Peyer's patch (tissue), 4 donors: ENCODE measurements at regions not wholly inside any gene's neighbourhood (a gene's known extent, or its start where the extent isn't known, plus 50 kb on each side); places are given as distances from the start of the nearest gene placed in this dataset.

Experiments used
- DNase-seq, 3 donors: peaks; one replicate each; pipeline ENCODE4 v3.0.0-alpha.2; 2017 to 2019
- H3K27ac ChIP-seq, 4 donors: fragments of 200-600 bp; sonication (generic); one replicate each; pipeline ENCODE4 v1.5.1; 2016 to 2019
- H3K27me3 ChIP-seq, 2 donors: fragments of 200-600 bp; sonication (generic); one replicate each; pipeline ENCODE4 v1.5.1; 2019
- H3K36me3 ChIP-seq, 3 donors: fragments of 200-600 bp; sonication (generic); one replicate each; pipeline ENCODE4 v1.5.1; 2016 to 2019
- H3K4me1 ChIP-seq, 4 donors: fragments of 200-600 bp; sonication (generic); one replicate each; pipeline ENCODE4 v1.5.1; 2016 to 2019
- H3K4me3 ChIP-seq, 4 donors: fragments of 200-600 bp; sonication (generic); 1 replicate in 3 of 4; 2 replicates in 1 of 4; pipeline ENCODE4 v1.5.1; 2016 to 2019; ENCODE audit warnings: mild to moderate bottlenecking in 1 of 4
- H3K9me3 ChIP-seq, 4 donors: fragments of 200-600 bp; sonication (generic); one replicate each; pipeline ENCODE4 v1.5.1; 2016 to 2019; ENCODE audit warnings: mild to moderate bottlenecking in 1 of 4
- CTCF ChIP-seq, 6 experiments: fragments of 450-650 bp in 4 of 6; fragments of 200-600 bp in 2 of 6; sonication (generic) in 1 of 6; IDR thresholded peaks; one replicate each; pipeline ENCODE4 v1.5.1; 2017 to 2019; ENCODE audit warnings: antibody characterized with exemption in 6 of 6, mild to moderate bottlenecking in 3 of 6, moderate library complexity in 1 of 6
- POLR2A ChIP-seq, 2 donors: fragments of 450-650 bp; IDR thresholded peaks; one replicate each; pipeline ENCODE4 v1.5.1; 2017; ENCODE audit warnings: antibody characterized with exemption in 2 of 2, mild to moderate bottlenecking in 2 of 2, moderate library complexity in 2 of 2

DNA sequence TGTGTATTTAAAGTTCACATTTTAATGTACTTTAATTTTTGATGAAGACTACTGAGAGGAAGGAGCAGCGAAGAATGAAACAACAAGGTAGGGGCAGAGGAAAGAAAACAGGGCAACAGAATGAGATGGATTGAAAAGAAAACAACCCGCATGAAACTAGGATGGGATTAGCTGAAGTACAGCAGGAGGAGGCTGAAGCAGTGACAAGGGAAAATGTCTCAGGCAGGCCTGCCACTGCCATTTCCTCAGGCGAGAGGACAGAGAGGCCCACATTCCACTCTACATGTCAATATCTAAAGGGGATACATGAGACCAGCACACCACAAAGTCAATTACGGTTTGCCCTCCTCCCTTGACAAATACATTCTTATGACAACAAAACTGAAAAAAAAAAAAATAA, 1703.2 kb downstream of the EFNB2 start:
- H3K4me3 ChIP-seq = no peak overlapping the region
- no peaks in the 10 kb centered on the region for H3K4me1 ChIP-seq
- H3K36me3 ChIP-seq = no peaks in the 10 kb centered on the region
- no peak for TF ChIP-seq POLR2A (IDR thresholded peaks at IDR 0.05)
- no peak for TF ChIP-seq CTCF (IDR thresholded peaks at IDR 0.05)
- no peaks in the 10 kb centered on the region for H3K9me3 ChIP-seq
- no peak for DNase-seq
- H3K27ac ChIP-seq = no peak overlapping the region
- no peaks in the 10 kb centered on the region for H3K27me3 ChIP-seq

GRCh38 chr13:104831831-104832230, 1703.6 kb downstream of the EFNB2 start:
- no peak for DNase-seq
- Histone ChIP-seq H3K4me3 (no peak overlapping the region), H3K4me1 (no peaks in the 10 kb centered on the region), H3K27ac (no peak overlapping the region), H3K27me3 (no peaks in the 10 kb centered on the region), H3K9me3 (no peaks in the 10 kb centered on the region), H3K36me3 (no peaks in the 10 kb centered on the region)
- no peak for TF ChIP-seq POLR2A (IDR thresholded peaks at IDR 0.05)
- no peak for TF ChIP-seq CTCF (IDR thresholded peaks at IDR 0.05)

GRCh38 chr13:104823709-104824108, 1711.8 kb downstream of the EFNB2 start:
- Histone ChIP-seq H3K9me3 (no peaks in the 10 kb centered on the region), H3K27ac (no peak overlapping the region), H3K4me3 (no peak overlapping the region), H3K4me1 (no peaks in the 10 kb centered on the region), H3K36me3 (no peaks in the 10 kb centered on the region), H3K27me3 (no peaks in the 10 kb centered on the region)
- TF ChIP-seq CTCF (IDR thresholded peaks at IDR 0.05) (no peak), POLR2A (IDR thresholded peaks at IDR 0.05) (no peak)
- DNase-seq = no peak

DNA sequence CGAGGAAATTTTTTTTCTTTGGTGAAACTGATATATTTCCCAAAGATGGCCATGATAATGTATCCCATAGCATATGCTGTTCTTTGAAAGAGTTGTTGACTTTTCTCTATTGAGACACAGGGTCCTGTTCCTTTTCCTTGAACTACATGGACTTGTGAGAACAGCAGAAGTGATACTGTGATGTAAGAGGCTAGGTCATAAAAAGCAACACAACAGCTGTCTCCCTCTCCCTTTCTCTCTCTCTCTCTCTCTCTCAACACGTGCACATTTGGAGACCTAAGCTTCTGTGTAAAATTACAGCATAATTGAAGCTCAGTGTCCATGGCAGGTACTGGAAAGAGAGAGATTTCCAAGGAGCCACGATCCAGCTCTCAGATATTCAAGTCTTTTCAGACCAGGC, 1712.4 kb downstream of the EFNB2 start:
- no peak overlapping the region for H3K27ac ChIP-seq
- no peaks in the 10 kb centered on the region for H3K36me3 ChIP-seq
- H3K4me3 ChIP-seq = no peak overlapping the region
- DNase-seq = no peak
- no peak for TF ChIP-seq CTCF (IDR thresholded peaks at IDR 0.05)
- no peak for TF ChIP-seq POLR2A (IDR thresholded peaks at IDR 0.05)
- no peaks in the 10 kb centered on the region for H3K4me1 ChIP-seq
- no peaks in the 10 kb centered on the region for H3K9me3 ChIP-seq
- H3K27me3 ChIP-seq = no peaks in the 10 kb centered on the region

- no peak overlapping the region for H3K4me3 ChIP-seq
These were observed 1718.2 kb downstream of the EFNB2 start for GRCh38 chr13:104817271-104817670.

More at GRCh38 chr13:104817271-104817670, 1718.2 kb downstream of the EFNB2 start:
- Histone ChIP-seq H3K27ac (no peak overlapping the region), H3K36me3 (no peaks in the 10 kb centered on the region), H3K9me3 (no peaks in the 10 kb centered on the region), H3K27me3 (no peaks in the 10 kb centered on the region), H3K4me1 (no peaks in the 10 kb centered on the region)
- no peak for TF ChIP-seq POLR2A (IDR thresholded peaks at IDR 0.05)
- TF ChIP-seq CTCF (IDR thresholded peaks at IDR 0.05) = no peak
- DNase-seq = no peak
